Upper lobe of left lung (tissue), 4 donors: ENCODE measurements at regions not wholly inside any gene's neighbourhood (a gene's known extent, or its start where the extent isn't known, plus 50 kb on each side); places are given as distances from the start of the nearest gene placed in this dataset.

Experiments used
- CTCF ChIP-seq, 6 experiments: fragments of 450-650 bp in 4 of 6; fragments of 200-600 bp in 2 of 6; sonication (generic) in 2 of 6; IDR thresholded peaks; one replicate each; pipeline ENCODE4 v1.5.1; 2016 to 2019; ENCODE audit warnings: antibody characterized with exemption in 6 of 6
- EP300 ChIP-seq, 4 donors: sonication (generic); formaldehyde crosslinking; IDR thresholded peaks; one replicate each; pipeline ENCODE4 v1.5.1; 2017; ENCODE audit warnings: antibody characterized with exemption in 4 of 4, control low read depth in 2 of 4
- POLR2A ChIP-seq, 4 donors: fragments of 450-650 bp; IDR thresholded peaks; one replicate each; pipeline ENCODE4 v1.5.1; 2016 to 2017; ENCODE audit warnings: antibody characterized with exemption in 4 of 4, mild to moderate bottlenecking in 2 of 4
- POLR2AphosphoS5 ChIP-seq, 2 donors: sonication (generic); formaldehyde crosslinking; IDR thresholded peaks; one replicate each; pipeline ENCODE4 v1.5.1; 2017; ENCODE audit warnings: antibody characterized with exemption in 2 of 2

GRCh38 chr6:50211582-50211981, 161.9 kb upstream of the DEFB112 start:
- TF ChIP-seq CTCF (IDR thresholded peaks at IDR 0.05): no peak
- no peak for TF ChIP-seq EP300 (IDR thresholded peaks at IDR 0.05)
- TF ChIP-seq POLR2AphosphoS5 (IDR thresholded peaks at IDR 0.05): no peak
- TF ChIP-seq POLR2A (IDR thresholded peaks at IDR 0.05): no peak
